Tibial nerve (tissue), 4 donors: ENCODE measurements at regions not wholly inside any gene's neighbourhood (a gene's known extent, or its start where the extent isn't known, plus 50 kb on each side); places are given as distances from the start of the nearest gene placed in this dataset.

Source experiments
- EP300 ChIP-seq, 2 donors: sonication (generic); formaldehyde crosslinking; IDR thresholded peaks; one replicate each; pipeline ENCODE4 v1.6.1; 2017; ENCODE audit warnings: antibody characterized with exemption in 2 of 2, mild to moderate bottlenecking in 1 of 2
- POLR2A ChIP-seq, 2 donors: fragments of 450-650 bp; IDR thresholded peaks; one replicate each; pipeline ENCODE4 v1.6.1; 2017; ENCODE audit warnings: antibody characterized with exemption in 2 of 2, mild to moderate bottlenecking in 2 of 2, moderate library complexity in 2 of 2
- TF ChIP-seq, protein P1 (sequence below), 5 experiments: fragments of 200-600 bp in 3 of 5; fragments of 450-650 bp in 2 of 5; sonication (generic) in 3 of 5; IDR thresholded peaks; one replicate each; pipeline ENCODE4 v1.5.1; 2016 to 2019; ENCODE audit warnings: antibody characterized with exemption in 5 of 5, mild to moderate bottlenecking in 3 of 5, moderate library complexity in 2 of 5

GRCh38 chr1:178599087-178599486 is 86.2 kb downstream of the TEX35 start:
- no peak for TF ChIP-seq EP300 (IDR thresholded peaks at IDR 0.05)
- TF ChIP-seq, protein P1, sequence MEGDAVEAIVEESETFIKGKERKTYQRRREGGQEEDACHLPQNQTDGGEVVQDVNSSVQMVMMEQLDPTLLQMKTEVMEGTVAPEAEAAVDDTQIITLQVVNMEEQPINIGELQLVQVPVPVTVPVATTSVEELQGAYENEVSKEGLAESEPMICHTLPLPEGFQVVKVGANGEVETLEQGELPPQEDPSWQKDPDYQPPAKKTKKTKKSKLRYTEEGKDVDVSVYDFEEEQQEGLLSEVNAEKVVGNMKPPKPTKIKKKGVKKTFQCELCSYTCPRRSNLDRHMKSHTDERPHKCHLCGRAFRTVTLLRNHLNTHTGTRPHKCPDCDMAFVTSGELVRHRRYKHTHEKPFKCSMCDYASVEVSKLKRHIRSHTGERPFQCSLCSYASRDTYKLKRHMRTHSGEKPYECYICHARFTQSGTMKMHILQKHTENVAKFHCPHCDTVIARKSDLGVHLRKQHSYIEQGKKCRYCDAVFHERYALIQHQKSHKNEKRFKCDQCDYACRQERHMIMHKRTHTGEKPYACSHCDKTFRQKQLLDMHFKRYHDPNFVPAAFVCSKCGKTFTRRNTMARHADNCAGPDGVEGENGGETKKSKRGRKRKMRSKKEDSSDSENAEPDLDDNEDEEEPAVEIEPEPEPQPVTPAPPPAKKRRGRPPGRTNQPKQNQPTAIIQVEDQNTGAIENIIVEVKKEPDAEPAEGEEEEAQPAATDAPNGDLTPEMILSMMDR (IDR thresholded peaks at IDR 0.05): no peak
- TF ChIP-seq POLR2A (IDR thresholded peaks at IDR 0.05): no peak
